Gastroesophageal sphincter (tissue), 4 donors: ENCODE measurements at regions not wholly inside any gene's neighbourhood (a gene's known extent, or its start where the extent isn't known, plus 50 kb on each side); places are given as distances from the start of the nearest gene placed in this dataset.

ENCODE experiments used
- ATAC-seq: fragments of 150-250 bp; one replicate; pipeline ENCODE4 v1.9.1; 2016; ENCODE audit warnings: mild to moderate bottlenecking, moderate library complexity
- H3K27ac ChIP-seq, 4 donors: fragments of 200-600 bp; sonication (generic) in 3 of 4; 1 replicate in 3 of 4; 2 replicates in 1 of 4; pipeline ENCODE4 v1.5.1; 2016 to 2019
- H3K27me3 ChIP-seq: fragments of 200-600 bp; sonication (generic); one replicate; pipeline ENCODE4 v1.5.1; 2019
- H3K36me3 ChIP-seq, 2 donors: fragments of 200-600 bp; sonication (generic); one replicate each; pipeline ENCODE4 v1.5.1; 2019; ENCODE audit warnings: control low read depth in 1 of 2
- H3K4me1 ChIP-seq, 3 donors: fragments of 200-600 bp; sonication (generic); 1 replicate in 2 of 3; 2 replicates in 1 of 3; pipeline ENCODE4 v1.5.1; 2016 to 2019; ENCODE audit warnings: control low read depth in 2 of 3
- H3K4me3 ChIP-seq, 2 donors: fragments of 200-600 bp; sonication (generic); one replicate each; pipeline ENCODE4 v1.5.1; 2019; ENCODE audit warnings: mild to moderate bottlenecking in 1 of 2, moderate library complexity in 1 of 2
- H3K9me3 ChIP-seq, 3 donors: fragments of 200-600 bp; sonication (generic); one replicate each; pipeline ENCODE4 v1.5.1; 2017 to 2019; ENCODE audit warnings: control low read depth in 2 of 3
- EP300 ChIP-seq: sonication (generic); formaldehyde crosslinking; IDR thresholded peaks from one replicate; pipeline ENCODE4 v1.6.1; 2017; ENCODE audit warnings: antibody characterized with exemption, mild to moderate bottlenecking
- POLR2A ChIP-seq, 2 donors: fragments of 450-650 bp; IDR thresholded peaks; one replicate each; pipeline ENCODE4 v1.6.1; 2017; ENCODE audit warnings: antibody characterized with exemption in 2 of 2, mild to moderate bottlenecking in 2 of 2, moderate library complexity in 1 of 2
- POLR2AphosphoS5 ChIP-seq: sonication (generic); formaldehyde crosslinking; IDR thresholded peaks from one replicate; pipeline ENCODE4 v1.6.1; 2017; ENCODE audit warnings: antibody characterized with exemption
- WGBS, 2 donors: methylation state at CpG; one replicate each; pipeline ENCODE4 v1.1.5; 2018; ENCODE audit warnings: low coverage in 1 of 2; 5-methylcytosine and 5-hydroxymethylcytosine counted together
- TF ChIP-seq, protein P1 (sequence below), 4 experiments: fragments of 200-600 bp in 2 of 4; fragments of 450-650 bp in 2 of 4; sonication (generic) in 1 of 4; IDR thresholded peaks; one replicate each; pipeline ENCODE4 v1.5.1; 2017 to 2019; ENCODE audit warnings: antibody characterized with exemption in 4 of 4, mild to moderate bottlenecking in 2 of 4, moderate library complexity in 2 of 4

DNA sequence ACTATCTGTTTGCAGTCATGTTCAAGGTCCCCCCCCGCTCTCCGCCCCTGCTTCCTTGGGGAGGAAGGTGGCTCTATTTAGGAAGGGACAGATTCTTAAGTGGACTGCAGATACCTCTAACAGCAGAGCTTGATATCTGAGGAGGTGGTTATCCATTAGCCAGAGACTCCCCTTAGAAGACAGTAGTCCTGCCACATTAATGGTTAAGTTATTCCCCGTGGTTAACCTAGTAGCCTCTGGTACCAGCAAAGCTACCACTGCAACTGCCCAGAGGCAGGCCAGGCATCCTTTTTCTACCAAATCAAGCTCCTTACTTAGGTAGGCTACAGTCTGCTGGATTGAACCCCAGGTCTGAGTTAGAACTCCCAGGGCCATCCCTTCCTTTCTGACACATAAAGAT is 162.1 kb upstream of the AVPR1A start:
- no peak for TF ChIP-seq EP300
- no peak for TF ChIP-seq POLR2A (IDR thresholded peaks at IDR 0.05)
- TF ChIP-seq, protein P1, sequence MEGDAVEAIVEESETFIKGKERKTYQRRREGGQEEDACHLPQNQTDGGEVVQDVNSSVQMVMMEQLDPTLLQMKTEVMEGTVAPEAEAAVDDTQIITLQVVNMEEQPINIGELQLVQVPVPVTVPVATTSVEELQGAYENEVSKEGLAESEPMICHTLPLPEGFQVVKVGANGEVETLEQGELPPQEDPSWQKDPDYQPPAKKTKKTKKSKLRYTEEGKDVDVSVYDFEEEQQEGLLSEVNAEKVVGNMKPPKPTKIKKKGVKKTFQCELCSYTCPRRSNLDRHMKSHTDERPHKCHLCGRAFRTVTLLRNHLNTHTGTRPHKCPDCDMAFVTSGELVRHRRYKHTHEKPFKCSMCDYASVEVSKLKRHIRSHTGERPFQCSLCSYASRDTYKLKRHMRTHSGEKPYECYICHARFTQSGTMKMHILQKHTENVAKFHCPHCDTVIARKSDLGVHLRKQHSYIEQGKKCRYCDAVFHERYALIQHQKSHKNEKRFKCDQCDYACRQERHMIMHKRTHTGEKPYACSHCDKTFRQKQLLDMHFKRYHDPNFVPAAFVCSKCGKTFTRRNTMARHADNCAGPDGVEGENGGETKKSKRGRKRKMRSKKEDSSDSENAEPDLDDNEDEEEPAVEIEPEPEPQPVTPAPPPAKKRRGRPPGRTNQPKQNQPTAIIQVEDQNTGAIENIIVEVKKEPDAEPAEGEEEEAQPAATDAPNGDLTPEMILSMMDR (IDR thresholded peaks at IDR 0.05): no peak
- TF ChIP-seq POLR2AphosphoS5: no peak
- no peak overlapping the region for H3K27ac ChIP-seq
- no peak for ATAC-seq
- H3K36me3 ChIP-seq: no peaks in the 10 kb centered on the region
- WGBS, 2 donors: 88% methylated on average over 1 of the region's 3 CpGs; no CpG with 5 or more reads in 1 of the 2 donors
- H3K27me3 ChIP-seq: no peaks in the 10 kb centered on the region
- no peaks in the 10 kb centered on the region for H3K4me1 ChIP-seq
- H3K4me3 ChIP-seq: no peak overlapping the region
- H3K9me3 ChIP-seq: peaks cover 0 to 15% (median 0%) of the 10 kb centered on the region in 3 donors

DNA sequence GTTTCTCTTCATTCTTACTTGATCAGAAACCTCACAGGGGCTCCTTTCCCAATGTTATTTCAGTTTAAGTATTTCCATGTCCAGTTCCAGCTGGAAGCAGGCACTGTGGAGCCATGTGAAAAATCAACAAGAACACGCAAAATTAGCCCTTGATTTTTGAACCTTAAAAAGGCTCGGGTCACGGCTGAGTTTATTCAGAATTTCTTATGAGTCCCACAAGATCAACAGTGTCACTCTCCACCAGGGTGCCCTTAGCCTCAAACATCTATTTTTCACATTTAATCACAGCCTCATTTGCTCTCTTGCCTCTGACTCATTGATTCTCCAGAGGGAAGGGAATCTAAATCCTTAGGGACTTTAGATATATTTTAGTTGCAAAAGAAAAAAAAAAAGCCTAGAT is 157.7 kb upstream of the AVPR1A start:
- Histone ChIP-seq H3K9me3 (peaks cover 0 to 14% (median 0%) of the 10 kb centered on the region in 3 donors), H3K27ac (no peak overlapping the region), H3K36me3 (no peaks in the 10 kb centered on the region), H3K4me1 (no peaks in the 10 kb centered on the region), H3K27me3 (no peaks in the 10 kb centered on the region), H3K4me3 (no peak overlapping the region)
- ATAC-seq: no peak
- WGBS, 2 donors: 17 to 33% methylated on average over 3 of the region's 3 CpGs
- no peak for TF ChIP-seq EP300
- TF ChIP-seq, protein P1 (IDR thresholded peaks at IDR 0.05): no peak
- TF ChIP-seq POLR2AphosphoS5: no peak
- TF ChIP-seq POLR2A (IDR thresholded peaks at IDR 0.05): no peak

DNA sequence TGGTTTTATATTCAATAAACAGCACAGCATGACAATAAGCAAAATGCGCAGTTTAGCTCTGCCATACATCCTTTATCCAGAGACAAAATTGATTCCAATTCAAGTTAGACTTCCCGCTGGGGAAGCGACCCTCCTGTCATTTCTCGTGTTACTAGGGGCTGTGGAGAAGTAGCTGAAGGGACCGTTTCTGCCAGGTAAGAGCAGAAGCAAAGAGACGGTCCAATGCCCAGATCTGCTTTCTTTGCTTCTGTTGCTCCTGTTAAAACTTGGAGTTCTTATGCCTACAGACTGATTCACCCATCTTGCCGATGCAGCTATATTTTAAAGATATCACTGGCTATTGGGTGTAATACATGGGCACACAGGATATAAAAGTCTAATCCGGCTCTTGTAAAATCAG is 156.8 kb upstream of the AVPR1A start:
- Histone ChIP-seq H3K27ac (no peak overlapping the region), H3K4me3 (no peak overlapping the region), H3K27me3 (no peaks in the 10 kb centered on the region), H3K36me3 (no peaks in the 10 kb centered on the region), H3K9me3 (peaks cover 0 to 14% (median 0%) of the 10 kb centered on the region in 3 donors), H3K4me1 (no peaks in the 10 kb centered on the region)
- TF ChIP-seq, protein P1 (IDR thresholded peaks at IDR 0.05): no peak
- TF ChIP-seq EP300: no peak
- TF ChIP-seq POLR2AphosphoS5: no peak
- TF ChIP-seq POLR2A (IDR thresholded peaks at IDR 0.05): no peak
- no peak for ATAC-seq
- WGBS, 2 donors: 80 to 87% methylated on average over 7 to 8 of the region's 8 CpGs

DNA sequence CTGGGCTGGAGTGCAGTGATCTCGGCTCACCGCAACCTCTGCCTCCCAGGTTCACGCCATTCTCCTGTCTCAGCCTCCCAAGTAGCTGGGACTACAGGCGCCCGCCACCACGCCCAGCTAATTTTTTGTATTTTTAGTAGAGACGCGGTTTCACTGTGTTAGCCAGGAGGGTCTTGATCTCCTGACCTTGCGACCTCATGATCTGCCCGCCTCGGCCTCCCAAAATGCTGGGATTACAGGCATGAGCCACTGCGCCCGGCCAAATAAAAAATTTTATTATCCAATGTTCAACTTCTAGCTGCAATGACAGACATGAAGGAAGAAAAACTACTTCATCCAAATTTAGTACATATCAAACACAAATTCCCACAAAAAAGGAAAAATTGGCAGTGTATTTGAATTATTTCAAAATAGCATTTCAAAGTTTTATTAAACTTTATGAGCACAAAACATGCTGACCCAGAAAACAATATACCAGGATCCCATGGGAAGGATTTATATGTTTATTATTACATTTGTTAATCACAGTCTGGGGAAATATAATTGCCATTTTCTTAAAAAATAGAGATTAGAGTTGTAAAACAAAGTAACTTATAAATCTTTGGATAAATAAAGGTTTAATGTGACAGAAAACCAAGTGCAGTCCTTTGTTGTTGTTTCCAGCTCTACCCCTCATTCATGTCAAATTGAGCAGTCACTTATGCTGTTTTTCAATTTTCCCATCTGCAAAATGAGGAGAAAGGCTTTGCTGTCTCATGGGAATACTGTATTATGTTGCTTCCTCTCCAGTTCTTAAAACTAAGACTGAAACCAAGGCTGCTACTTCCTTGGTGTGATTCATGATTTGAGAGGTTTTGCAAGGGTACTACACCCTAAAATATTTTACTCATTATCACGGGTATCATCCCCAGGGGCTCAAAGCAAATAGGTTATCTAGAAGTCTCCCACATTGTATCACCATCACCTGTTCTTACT is 155.2 kb upstream of the AVPR1A start:
- Histone ChIP-seq H3K9me3 (peaks cover 0 to 14% (median 0%) of the 10 kb centered on the region in 3 donors), H3K27me3 (no peaks in the 10 kb centered on the region), H3K4me3 (no peak overlapping the region), H3K4me1 (no peaks in the 10 kb centered on the region), H3K36me3 (no peaks in the 10 kb centered on the region), H3K27ac (no peak overlapping the region)
- TF ChIP-seq EP300 (no peak), POLR2AphosphoS5 (no peak)
- WGBS, 2 donors: 74 to 94% methylated on average over 5 to 13 of the region's 14 CpGs
- no peak for ATAC-seq

DNA sequence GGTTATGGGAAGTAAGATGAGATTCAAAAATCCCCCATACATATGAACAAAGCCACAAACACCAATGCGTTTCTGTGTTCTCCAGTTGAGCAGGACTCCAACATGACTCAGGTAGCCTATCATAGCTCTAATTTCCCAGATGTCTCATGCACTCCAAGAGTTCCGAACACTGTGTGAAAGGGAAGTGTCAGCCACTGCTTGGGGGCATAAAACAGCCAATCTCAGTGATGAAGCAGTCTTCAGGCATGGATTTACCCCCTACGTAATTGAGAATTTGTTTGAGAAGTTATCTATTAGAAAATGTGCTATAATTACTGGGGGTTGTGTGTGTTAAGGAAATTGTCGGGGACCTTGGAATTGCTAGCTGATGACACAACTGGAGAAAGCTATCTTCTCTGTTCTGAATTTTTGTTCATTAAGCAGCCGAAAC is 153.9 kb upstream of the AVPR1A start:
- TF ChIP-seq EP300 (no peak), POLR2AphosphoS5 (no peak), POLR2A (IDR thresholded peaks at IDR 0.05) (no peak)
- TF ChIP-seq, protein P1 (IDR thresholded peaks at IDR 0.05): no peak
- Histone ChIP-seq H3K27me3 (no peaks in the 10 kb centered on the region), H3K4me3 (no peak overlapping the region), H3K9me3 (peaks cover 0 to 1% (median 0%) of the 10 kb centered on the region in 3 donors), H3K36me3 (no peaks in the 10 kb centered on the region), H3K4me1 (no peaks in the 10 kb centered on the region), H3K27ac (no peak overlapping the region)
- WGBS, 2 donors: 62 to 78% methylated on average over 5 of the region's 5 CpGs
- no peak for ATAC-seq
